GM12872 (cell line): ENCODE measurements at regions not wholly inside any gene's neighbourhood (a gene's known extent, or its start where the extent isn't known, plus 50 kb on each side); places are given as distances from the start of the nearest gene placed in this dataset.

Source experiments
- CTCF ChIP-seq: IDR thresholded peaks from 3 replicates; pipeline ENCODE4 v1.5.1; 2011; ENCODE audit warnings: low read depth, mild to moderate bottlenecking, low read length, moderate library complexity; ENCODE audit not compliant: insufficient read depth

DNA sequence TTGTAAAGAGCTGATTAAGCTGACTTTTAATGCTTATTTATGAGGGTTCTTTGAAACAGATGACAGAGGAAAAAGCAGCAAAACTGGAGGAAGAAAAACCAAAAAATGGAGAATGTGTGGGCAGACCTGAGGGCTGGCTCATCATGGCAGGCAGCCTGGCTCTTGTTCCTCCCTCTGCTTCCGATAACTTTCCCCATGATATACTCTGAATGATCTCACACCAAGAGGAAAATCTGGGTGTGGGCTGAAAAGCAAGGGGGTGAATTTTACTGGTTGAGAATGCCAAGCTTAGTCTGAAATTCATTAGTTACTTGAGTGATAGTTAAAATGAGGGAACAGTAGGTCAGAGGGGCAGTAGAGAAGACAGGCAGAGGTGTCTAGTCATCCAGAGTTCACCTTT is 330.1 kb upstream of the PRICKLE1 start:
- no peak for TF ChIP-seq CTCF

DNA sequence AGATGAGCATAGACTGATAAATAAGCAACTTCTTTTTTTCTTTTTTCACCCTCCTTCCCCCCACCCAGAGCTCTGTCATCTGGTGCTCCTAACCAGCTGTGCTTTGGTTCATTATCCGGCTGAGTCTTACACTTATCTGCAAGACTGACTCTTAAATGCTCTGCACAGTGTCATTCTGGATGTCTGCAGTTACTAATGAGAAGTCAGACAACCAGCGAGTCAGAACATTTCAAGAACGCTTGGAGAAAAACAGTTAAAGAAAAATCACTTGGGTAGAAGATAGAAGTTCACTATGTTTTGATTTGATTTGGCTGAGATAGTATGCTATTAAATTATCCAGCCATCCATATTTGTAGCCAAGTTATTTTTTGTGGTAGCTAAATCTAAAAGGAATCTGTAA is 328.9 kb upstream of the PRICKLE1 start:
- TF ChIP-seq CTCF = no peak

- TF ChIP-seq CTCF = no peak
Measured at GRCh38 chr12:42916143-42916542, 326.6 kb upstream of the PRICKLE1 start.

DNA sequence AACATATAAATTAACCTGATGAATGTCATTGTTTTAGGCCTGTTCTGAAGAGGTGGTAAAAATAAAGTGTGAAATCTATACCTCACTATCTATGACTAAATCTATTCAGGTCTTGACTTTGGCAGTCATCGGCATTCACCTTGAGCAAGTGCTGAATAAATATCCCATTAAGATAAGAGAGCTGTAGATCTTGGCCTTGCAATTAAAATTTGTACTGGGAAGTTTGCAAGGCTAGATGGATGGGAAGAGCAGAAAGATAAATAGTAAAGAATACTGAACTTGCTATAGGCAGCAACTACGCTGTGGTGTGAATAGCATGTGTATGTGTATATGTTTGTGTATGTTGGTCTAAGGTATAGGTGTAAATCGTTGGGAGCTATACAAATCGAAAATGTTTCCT is 325.9 kb upstream of the PRICKLE1 start:
- TF ChIP-seq CTCF = no peak

GRCh38 chr12:42912367-42912766 is 322.8 kb upstream of the PRICKLE1 start:
- no peak for TF ChIP-seq CTCF

- no peak for TF ChIP-seq CTCF
Measured at GRCh38 chr12:42910656-42911055, 321.1 kb upstream of the PRICKLE1 start.

- TF ChIP-seq CTCF = no peak
Measured at GRCh38 chr12:42908712-42909111, 319.2 kb upstream of the PRICKLE1 start.

- TF ChIP-seq CTCF = no peak
Measured at GRCh38 chr12:42905419-42905705, 315.8 kb upstream of the PRICKLE1 start.
